Glutamatergic neuron (in vitro differentiated cells): ENCODE measurements at regions not wholly inside any gene's neighbourhood (a gene's known extent, or its start where the extent isn't known, plus 50 kb on each side); places are given as distances from the start of the nearest gene placed in this dataset.

Source experiments
- DNase-seq: peaks from one replicate; pipeline ENCODE4 v3.0.0; 2022
- H3K27ac Mint-ChIP-seq: one replicate; pipeline ENCODE4 v1.8.0; 2020; ENCODE audit warnings: mild to moderate bottlenecking, mixed read lengths, inconsistent platforms; ENCODE audit not compliant: unreplicated experiment
- H3K27me3 Mint-ChIP-seq: one replicate; pipeline ENCODE4 v1.8.0; 2020; ENCODE audit warnings: mild to moderate bottlenecking, moderate library complexity, mixed read lengths, inconsistent platforms; ENCODE audit not compliant: unreplicated experiment
- H3K36me3 Mint-ChIP-seq: one replicate; pipeline ENCODE4 v1.8.0; 2020; ENCODE audit warnings: mild to moderate bottlenecking, mixed read lengths, inconsistent platforms; ENCODE audit not compliant: unreplicated experiment
- H3K4me1 Mint-ChIP-seq: one replicate; pipeline ENCODE4 v1.8.0; 2020; ENCODE audit warnings: mild to moderate bottlenecking, low read depth, mixed read lengths, inconsistent platforms; ENCODE audit not compliant: unreplicated experiment
- H3K4me3 Mint-ChIP-seq: one replicate; pipeline ENCODE4 v1.8.0; 2020; ENCODE audit warnings: mild to moderate bottlenecking, mixed read lengths, inconsistent platforms; ENCODE audit not compliant: unreplicated experiment
- H3K9me3 Mint-ChIP-seq: one replicate; pipeline ENCODE4 v1.8.0; 2020; ENCODE audit warnings: mild to moderate bottlenecking, moderate library complexity, mixed read lengths, inconsistent platforms; ENCODE audit not compliant: unreplicated experiment
- TF ChIP-seq, protein P1 (sequence below): fragments of 200-600 bp; sonication (generic); IDR thresholded peaks from one replicate; pipeline ENCODE4 v1.5.0; 2021; ENCODE audit not compliant: partially characterized antibody, unreplicated experiment

DNA sequence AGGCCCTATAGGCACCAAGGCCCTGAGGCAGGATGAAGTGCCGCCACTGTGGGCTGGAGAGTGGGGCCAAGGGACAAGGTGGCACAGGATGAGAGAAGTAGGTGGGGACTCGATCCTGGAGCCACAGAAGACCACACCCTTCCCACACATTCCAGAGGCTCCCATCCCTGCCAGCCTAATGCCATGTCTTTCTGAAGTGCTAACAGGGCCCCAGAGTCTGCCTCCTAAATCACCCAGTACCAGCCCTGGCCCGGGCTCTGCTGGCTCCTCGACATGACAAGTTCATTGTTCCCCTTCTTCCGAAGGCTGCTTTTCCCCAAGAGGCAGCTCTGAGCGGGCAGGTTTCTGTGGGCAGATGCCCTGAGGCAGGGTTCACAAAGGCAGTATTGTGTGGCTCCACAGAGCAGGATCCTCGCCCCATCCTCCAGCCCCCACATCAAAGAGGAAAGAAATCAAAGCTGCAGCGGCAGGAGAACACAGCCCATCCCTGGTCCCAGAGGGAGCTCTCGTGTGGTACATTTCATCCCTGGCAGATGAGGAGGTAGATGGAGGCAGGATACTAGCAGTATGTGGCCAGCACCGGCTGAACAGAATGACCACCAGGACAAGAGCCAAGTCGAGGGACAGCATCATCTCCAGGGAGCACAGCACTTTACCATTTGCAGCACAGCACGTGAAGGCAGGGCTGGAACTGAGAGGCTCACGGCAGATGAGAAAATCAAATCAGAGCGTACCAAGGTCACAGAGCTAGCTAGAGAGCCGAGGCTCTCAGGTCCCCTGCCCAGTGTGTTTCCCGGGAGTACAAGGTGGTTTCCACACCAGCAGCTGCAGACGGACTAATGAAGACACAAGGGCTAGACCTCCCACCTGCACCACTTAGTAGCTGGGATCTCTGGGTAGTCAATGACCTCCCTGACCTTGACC lies 64.8 kb downstream of the SYF2 start:
- TF ChIP-seq, protein P1, sequence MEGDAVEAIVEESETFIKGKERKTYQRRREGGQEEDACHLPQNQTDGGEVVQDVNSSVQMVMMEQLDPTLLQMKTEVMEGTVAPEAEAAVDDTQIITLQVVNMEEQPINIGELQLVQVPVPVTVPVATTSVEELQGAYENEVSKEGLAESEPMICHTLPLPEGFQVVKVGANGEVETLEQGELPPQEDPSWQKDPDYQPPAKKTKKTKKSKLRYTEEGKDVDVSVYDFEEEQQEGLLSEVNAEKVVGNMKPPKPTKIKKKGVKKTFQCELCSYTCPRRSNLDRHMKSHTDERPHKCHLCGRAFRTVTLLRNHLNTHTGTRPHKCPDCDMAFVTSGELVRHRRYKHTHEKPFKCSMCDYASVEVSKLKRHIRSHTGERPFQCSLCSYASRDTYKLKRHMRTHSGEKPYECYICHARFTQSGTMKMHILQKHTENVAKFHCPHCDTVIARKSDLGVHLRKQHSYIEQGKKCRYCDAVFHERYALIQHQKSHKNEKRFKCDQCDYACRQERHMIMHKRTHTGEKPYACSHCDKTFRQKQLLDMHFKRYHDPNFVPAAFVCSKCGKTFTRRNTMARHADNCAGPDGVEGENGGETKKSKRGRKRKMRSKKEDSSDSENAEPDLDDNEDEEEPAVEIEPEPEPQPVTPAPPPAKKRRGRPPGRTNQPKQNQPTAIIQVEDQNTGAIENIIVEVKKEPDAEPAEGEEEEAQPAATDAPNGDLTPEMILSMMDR: no peak
- Mint-ChIP-seq H3K9me3 (peaks cover 3% of the 10 kb centered on the region), H3K27me3 (no peaks in the 10 kb centered on the region), H3K4me1 (peaks cover 7% of the 10 kb centered on the region), H3K27ac (peak overlapping the region; percentile 31), H3K36me3 (no peaks in the 10 kb centered on the region), H3K4me3 (peak overlapping the region; percentile 9)
- peak; percentile 24 for DNase-seq

- no peaks in the 10 kb centered on the region for H3K27me3 Mint-ChIP-seq
- H3K27ac Mint-ChIP-seq: no peak overlapping the region
- H3K4me1 Mint-ChIP-seq: peaks cover 7% of the 10 kb centered on the region
- DNase-seq: no peak
- H3K4me3 Mint-ChIP-seq: no peak overlapping the region
- TF ChIP-seq, protein P1: no peak
- H3K9me3 Mint-ChIP-seq: peaks cover 3% of the 10 kb centered on the region
- no peaks in the 10 kb centered on the region for H3K36me3 Mint-ChIP-seq
Observed at GRCh38 chr1:25166847-25167246, 65.5 kb downstream of the SYF2 start.

DNA sequence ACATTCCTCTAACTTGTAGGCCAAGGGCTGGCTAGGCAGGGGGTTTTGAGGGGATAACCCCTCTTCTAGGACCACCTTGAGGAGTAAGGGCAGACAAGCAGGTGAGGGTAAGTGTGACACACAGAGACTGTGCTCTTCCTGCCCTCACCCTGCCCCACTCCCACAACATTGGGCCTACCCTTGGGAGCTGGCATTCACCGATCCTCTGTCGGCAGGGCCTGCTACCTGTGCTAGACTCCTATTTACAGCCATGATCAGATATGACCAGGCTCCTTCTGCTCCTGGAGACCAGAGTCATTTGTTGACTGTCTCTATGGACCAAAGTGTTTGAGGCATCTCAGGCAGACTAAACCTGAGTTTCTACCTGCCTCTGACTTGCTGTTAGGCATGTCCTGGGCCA lies 68.3 kb downstream of the SYF2 start:
- Mint-ChIP-seq H3K4me3 (no peak overlapping the region), H3K27me3 (peaks cover 2% of the 10 kb centered on the region), H3K9me3 (no peaks in the 10 kb centered on the region), H3K27ac (no peak overlapping the region), H3K36me3 (no peaks in the 10 kb centered on the region), H3K4me1 (peaks cover 7% of the 10 kb centered on the region)
- TF ChIP-seq, protein P1: no peak
- DNase-seq: no peak

DNA sequence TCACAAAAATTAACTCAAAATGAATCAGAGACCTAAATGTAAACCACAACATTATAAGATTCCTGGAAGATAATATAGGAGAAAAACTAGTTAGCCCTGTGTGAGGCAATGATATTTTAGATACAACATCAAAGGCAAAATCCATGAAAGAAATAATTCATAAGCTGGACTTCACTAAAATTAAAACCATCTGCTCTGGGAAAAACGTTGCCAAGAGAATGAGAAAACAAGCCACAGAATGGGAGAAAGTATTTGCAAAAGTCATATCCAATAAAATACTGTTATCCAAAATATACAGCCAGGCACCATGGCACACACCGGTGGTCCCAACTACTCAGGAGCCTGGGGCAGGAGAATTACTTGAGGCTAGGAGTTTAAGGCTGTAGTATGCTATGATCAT lies 70.3 kb downstream of the SYF2 start:
- TF ChIP-seq, protein P1: no peak
- no peak for DNase-seq
- H3K27me3 Mint-ChIP-seq: peaks cover 4% of the 10 kb centered on the region
- H3K27ac Mint-ChIP-seq: no peak overlapping the region
- no peaks in the 10 kb centered on the region for H3K36me3 Mint-ChIP-seq
- H3K4me1 Mint-ChIP-seq: no peaks in the 10 kb centered on the region
- no peak overlapping the region for H3K4me3 Mint-ChIP-seq
- H3K9me3 Mint-ChIP-seq: peaks cover 3% of the 10 kb centered on the region

GRCh38 chr1:25157846-25158245 lies 74.5 kb downstream of the SYF2 start:
- Mint-ChIP-seq H3K9me3 (peaks cover 3% of the 10 kb centered on the region), H3K4me3 (no peak overlapping the region), H3K4me1 (no peaks in the 10 kb centered on the region), H3K36me3 (no peaks in the 10 kb centered on the region), H3K27me3 (peaks cover 6% of the 10 kb centered on the region), H3K27ac (no peak overlapping the region)
- DNase-seq: no peak
- TF ChIP-seq, protein P1: no peak
